ENCODE measurements at regions not wholly inside any gene's neighbourhood (a gene's known extent, or its start where the extent isn't known, plus 50 kb on each side); places are given as distances from the start of the nearest gene placed in this dataset.

- TF ChIP-seq CTCF (conservative IDR thresholded peaks at IDR 0.05): no peak
- TF ChIP-seq EZH2 (IDR thresholded peaks at IDR 0.05; ENCODE audit: low read depth): no peak
Observed at GRCh38 chr14:87725318-87725717, 267.7 kb downstream of the GALC start.

All from PC-9 (cell line).